GM23338 (cell line): ENCODE measurements at regions not wholly inside any gene's neighbourhood (a gene's known extent, or its start where the extent isn't known, plus 50 kb on each side); places are given as distances from the start of the nearest gene placed in this dataset.

Experiments used
- CTCF ChIP-seq, 2 experiments: fragments of 200-600 bp in 1 of 2; sonication (generic) in 1 of 2; conservative IDR thresholded peaks; 2 replicates each; pipeline versions ENCODE4 v1.5.1 to v1.6.1; 2016 to 2017; ENCODE audit warnings: antibody characterized with exemption in 2 of 2, low read depth in 2 of 2, mild to moderate bottlenecking in 2 of 2, moderate library complexity in 1 of 2
- JUNB ChIP-seq: IDR thresholded peaks from one replicate; pipeline ENCODE4 v1.6.1; 2016; ENCODE audit warnings: antibody characterized with exemption; ENCODE audit not compliant: unreplicated experiment
- POLR2AphosphoS5 ChIP-seq: IDR thresholded peaks from 2 replicates; pipeline ENCODE4 v1.6.1; 2016; ENCODE audit warnings: antibody characterized with exemption, low read depth

GRCh38 chr3:76083992-76084391, 298.6 kb upstream of the ZNF717 start:
- TF ChIP-seq CTCF (conservative IDR thresholded peaks at IDR 0.05; ENCODE audit: low read depth in 2 of 2) (no peak), POLR2AphosphoS5 (no peak), JUNB (no peak)
